ENCODE measurements at regions not wholly inside any gene's neighbourhood (a gene's known extent, or its start where the extent isn't known, plus 50 kb on each side); places are given as distances from the start of the nearest gene placed in this dataset.
"Not testable (repeated sequence)": the region's sequence is repeated elsewhere in the genome, so short reads cannot be mapped to it uniquely, and the experiment has no call there.

GRCh38 chr5:143536364-143536763 is 132.9 kb upstream of the NR3C1 start:
- peaks cover 0 to 2% of the 10 kb centered on the region in 2 donors for H3K4me1 Mint-ChIP-seq (ENCODE audit: low read depth in 2 of 2)

DNA sequence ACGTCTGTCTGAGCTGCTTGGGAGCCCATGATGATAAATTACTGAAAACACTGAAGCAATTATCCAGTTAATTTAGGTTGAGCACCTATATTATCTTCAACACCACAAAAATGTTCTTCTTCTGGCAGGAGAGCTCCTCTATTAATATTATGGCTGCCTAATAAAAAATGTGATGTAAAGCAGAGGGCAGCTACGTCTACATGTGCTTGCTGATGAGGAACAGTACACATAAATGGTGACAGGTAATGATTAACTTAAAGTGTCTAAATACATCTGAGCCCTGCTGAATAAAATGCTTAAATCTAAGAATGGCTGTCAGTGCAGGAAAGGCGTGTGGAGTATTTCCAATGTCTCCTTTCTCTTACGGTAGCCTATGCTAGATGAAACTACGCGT is 131.3 kb upstream of the NR3C1 start:
- DNase-seq (ENCODE audit: low spot score) (no peak), ATAC-seq (no peak)
- Mint-ChIP-seq H3K9me3 (peaks cover 2% of the 10 kb centered on the region), H3K27me3 (peaks cover 0 to 4% of the 10 kb centered on the region in 2 donors), H3K4me3 (no peak overlapping the region), H3K36me3 (peaks cover 5% of the 10 kb centered on the region), H3K4me1 (ENCODE audit: low read depth in 2 of 2) (peaks cover 0 to 2% of the 10 kb centered on the region in 2 donors), H3K27ac (no peak overlapping the region)

More at GRCh38 chr5:143536364-143536763, 132.9 kb upstream of the NR3C1 start:
- Mint-ChIP-seq H3K9me3 (peaks cover 2% of the 10 kb centered on the region), H3K27me3 (peaks cover 0 to 4% of the 10 kb centered on the region in 2 donors), H3K36me3 (peaks cover 6% of the 10 kb centered on the region), H3K27ac (peak overlapping the region in 1 of 2 donors; percentile 42), H3K4me3 (no peak overlapping the region)
- ATAC-seq (no peak), DNase-seq (ENCODE audit: low spot score) (no peak)

GRCh38 chr5:143533978-143534760 is 130.7 kb upstream of the NR3C1 start:
- Mint-ChIP-seq H3K36me3 (no peaks in the 10 kb centered on the region), H3K4me1 (ENCODE audit: low read depth in 2 of 2) (peaks cover 0 to 2% of the 10 kb centered on the region in 2 donors), H3K27me3 (peaks cover 0 to 4% of the 10 kb centered on the region in 2 donors), H3K27ac (no peak overlapping the region), H3K4me3 (no peak overlapping the region), H3K9me3 (peaks cover 2% of the 10 kb centered on the region)
- no peak for DNase-seq (ENCODE audit: low spot score)
- no peak for ATAC-seq

GRCh38 chr5:143533475-143533874 is 130.0 kb upstream of the NR3C1 start:
- DNase-seq (ENCODE audit: low spot score) = no peak
- no peak for ATAC-seq
- peaks cover 0 to 4% of the 10 kb centered on the region in 2 donors for H3K27me3 Mint-ChIP-seq
- H3K27ac Mint-ChIP-seq = no peak overlapping the region
- H3K4me1 Mint-ChIP-seq (ENCODE audit: low read depth in 2 of 2) = peaks cover 0 to 2% of the 10 kb centered on the region in 2 donors
- H3K4me3 Mint-ChIP-seq = no peak overlapping the region
- no peaks in the 10 kb centered on the region for H3K36me3 Mint-ChIP-seq
- peaks cover 2% of the 10 kb centered on the region for H3K9me3 Mint-ChIP-seq

DNA sequence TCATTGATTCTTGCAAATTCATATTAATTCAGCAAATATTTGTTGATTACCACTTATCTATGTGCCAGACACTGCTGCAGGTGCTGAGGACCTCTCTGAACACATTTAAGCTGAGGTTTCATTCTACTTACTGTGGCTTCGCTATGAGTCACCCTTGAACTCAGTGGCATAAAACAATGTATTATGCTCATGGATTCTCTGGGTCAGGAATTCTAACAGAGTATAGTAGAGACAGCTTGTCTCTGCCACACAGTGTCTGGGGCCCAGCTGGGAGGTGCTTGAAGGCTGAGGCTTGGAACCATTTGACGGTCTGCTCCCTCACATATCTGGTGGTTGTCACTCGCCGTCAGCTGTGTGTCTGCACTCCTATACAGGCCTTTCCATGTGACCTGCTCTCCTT is 124.3 kb upstream of the NR3C1 start:
- no peak overlapping the region for H3K4me3 Mint-ChIP-seq
- H3K27ac Mint-ChIP-seq = no peak overlapping the region
- no peak for ATAC-seq
- peaks cover 0 to 7% of the 10 kb centered on the region in 2 donors for H3K27me3 Mint-ChIP-seq
- H3K36me3 Mint-ChIP-seq = no peaks in the 10 kb centered on the region
- H3K9me3 Mint-ChIP-seq = peaks cover 2% of the 10 kb centered on the region
- no peak for DNase-seq (ENCODE audit: low spot score)
- peaks cover 0 to 6% of the 10 kb centered on the region in 2 donors for H3K4me1 Mint-ChIP-seq (ENCODE audit: low read depth in 2 of 2)

DNA sequence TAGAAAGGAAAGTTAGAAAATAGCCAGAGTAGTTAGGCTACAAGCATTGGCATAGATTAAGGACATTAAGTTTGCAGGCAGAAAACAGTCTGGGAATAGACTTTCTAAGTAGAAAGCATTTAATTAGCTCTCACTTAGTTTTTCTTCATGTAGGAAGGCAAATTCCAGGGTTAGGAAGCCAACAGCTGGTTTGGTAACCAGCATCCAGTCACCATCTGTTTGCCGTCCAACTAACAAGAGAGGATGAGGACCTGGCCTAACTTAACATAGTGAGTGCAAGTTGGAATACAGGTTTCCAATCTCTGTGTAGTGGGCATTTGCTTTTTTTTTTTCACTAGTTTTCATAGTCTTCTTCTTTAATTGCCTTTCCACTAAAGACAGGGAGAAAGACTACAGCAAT is 121.7 kb upstream of the NR3C1 start:
- DNase-seq (ENCODE audit: low spot score) (no peak), ATAC-seq (no peak)
- H3K36me3 Mint-ChIP-seq = no peaks in the 10 kb centered on the region
- H3K9me3 Mint-ChIP-seq = no peaks in the 10 kb centered on the region
- peaks cover 0 to 9% of the 10 kb centered on the region in 2 donors for H3K27me3 Mint-ChIP-seq
- H3K4me1 Mint-ChIP-seq (ENCODE audit: low read depth in 2 of 2) = peaks cover 0 to 3% of the 10 kb centered on the region in 2 donors
- H3K27ac Mint-ChIP-seq = peak overlapping the region in 1 of 2 donors; percentile 17
- no peak overlapping the region for H3K4me3 Mint-ChIP-seq

- peaks cover 0 to 9% of the 10 kb centered on the region in 2 donors for H3K27me3 Mint-ChIP-seq
- ATAC-seq = no peak
Observed at GRCh38 chr5:143524338-143524945, 121.0 kb upstream of the NR3C1 start.

GRCh38 chr5:143521846-143522400 is 118.4 kb upstream of the NR3C1 start:
- H3K4me1 Mint-ChIP-seq (ENCODE audit: low read depth in 2 of 2) = peaks cover 0 to 3% of the 10 kb centered on the region in 2 donors
- no peak for ATAC-seq
- peak overlapping the region in 1 of 2 donors; percentile 24 for H3K27ac Mint-ChIP-seq
- no peak for DNase-seq (ENCODE audit: low spot score)
- H3K36me3 Mint-ChIP-seq = peaks cover 7% of the 10 kb centered on the region
- peaks cover 0 to 9% of the 10 kb centered on the region in 2 donors for H3K27me3 Mint-ChIP-seq
- H3K9me3 Mint-ChIP-seq = no peaks in the 10 kb centered on the region
- H3K4me3 Mint-ChIP-seq = no peak overlapping the region

More at GRCh38 chr5:143524338-143524945, 121.0 kb upstream of the NR3C1 start:
- Mint-ChIP-seq H3K36me3 (no peaks in the 10 kb centered on the region), H3K9me3 (no peaks in the 10 kb centered on the region), H3K4me3 (no peak overlapping the region), H3K27ac (peak overlapping the region in 1 of 2 donors; percentile 17), H3K4me1 (ENCODE audit: low read depth in 2 of 2) (peaks cover 0 to 3% of the 10 kb centered on the region in 2 donors)
- DNase-seq (ENCODE audit: low spot score) = no peak

DNA sequence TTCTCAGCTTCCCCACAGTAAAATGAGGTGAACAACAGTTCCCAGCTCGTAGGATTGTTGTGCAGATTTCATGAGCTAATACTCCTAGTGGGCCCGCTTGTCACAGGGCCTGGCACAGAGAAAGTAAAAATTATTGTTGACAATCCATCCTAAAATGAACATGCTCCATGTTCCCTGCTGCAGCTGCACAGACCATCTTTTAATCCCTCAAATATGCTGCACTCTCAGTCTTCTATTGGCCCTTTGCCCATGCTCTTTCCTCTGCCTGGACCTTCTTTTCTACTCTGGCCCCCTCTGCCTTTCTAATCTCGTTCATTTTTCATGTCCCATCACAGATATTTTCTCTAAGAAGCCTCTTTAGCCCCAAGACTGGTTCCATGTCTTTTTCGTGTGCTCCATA is 117.7 kb upstream of the NR3C1 start:
- H3K27ac Mint-ChIP-seq = peak overlapping the region in 1 of 2 donors; percentile 24

DNA sequence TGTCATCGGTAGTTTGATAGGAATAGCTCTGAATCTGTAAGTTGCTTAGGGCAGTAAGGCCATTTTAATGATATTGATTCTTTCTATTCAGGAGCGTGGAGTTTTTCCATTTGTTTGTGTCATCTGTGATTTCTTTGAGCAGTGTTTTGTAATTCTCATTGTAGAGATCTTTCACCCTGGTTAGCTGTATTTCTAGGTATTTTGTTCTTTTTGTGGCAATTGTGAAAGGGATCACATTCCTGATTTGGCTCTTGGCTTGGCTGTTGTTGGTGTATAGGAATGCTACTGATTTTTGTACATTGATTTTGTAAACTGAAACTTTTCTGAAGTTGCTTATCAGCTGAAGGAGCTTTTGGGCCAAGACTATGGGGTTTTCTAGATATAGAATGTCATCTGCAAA is 115.7 kb upstream of the NR3C1 start:
- not testable (repeated sequence) for H3K36me3 Mint-ChIP-seq; H3K4me3 Mint-ChIP-seq; H3K27ac Mint-ChIP-seq; DNase-seq (ENCODE audit: low spot score); ATAC-seq; H3K9me3 Mint-ChIP-seq; H3K27me3 Mint-ChIP-seq; H3K4me1 Mint-ChIP-seq (ENCODE audit: low read depth in 2 of 2)

More for the DNA sequence above, 117.7 kb upstream of the NR3C1 start:
- no peak for ATAC-seq
- DNase-seq (ENCODE audit: low spot score) = no peak
- H3K4me1 Mint-ChIP-seq (ENCODE audit: low read depth in 2 of 2) = peaks cover 0 to 3% of the 10 kb centered on the region in 2 donors
- H3K36me3 Mint-ChIP-seq = peaks cover 7% of the 10 kb centered on the region
- no peak overlapping the region for H3K4me3 Mint-ChIP-seq
- H3K27me3 Mint-ChIP-seq = peaks cover 0 to 9% of the 10 kb centered on the region in 2 donors
- no peaks in the 10 kb centered on the region for H3K9me3 Mint-ChIP-seq

GRCh38 chr5:143517824-143518223 is 114.3 kb upstream of the NR3C1 start:
- not testable (repeated sequence) for H3K9me3 Mint-ChIP-seq, ATAC-seq

DNA sequence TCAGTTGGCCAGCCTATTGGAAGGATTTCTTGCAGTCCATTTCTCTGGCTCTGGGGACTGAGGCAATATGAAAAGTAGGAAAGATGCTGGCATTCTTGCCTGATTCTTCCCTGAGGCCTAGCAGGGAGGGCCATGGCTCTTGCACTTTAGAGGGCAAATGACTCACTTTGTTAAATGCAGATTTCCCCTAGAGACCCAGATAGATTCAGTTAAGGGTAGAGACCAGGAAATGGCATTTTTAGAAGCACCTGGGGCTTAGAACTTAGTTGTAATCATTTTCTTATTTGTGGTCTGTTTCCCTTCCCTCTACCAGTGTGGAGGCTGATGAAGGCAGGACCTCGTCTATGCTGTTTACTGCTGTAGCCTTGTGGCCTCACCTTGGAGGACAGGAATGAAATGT is 112.8 kb upstream of the NR3C1 start:
- H3K9me3 Mint-ChIP-seq = no peaks in the 10 kb centered on the region
- no peak overlapping the region for H3K4me3 Mint-ChIP-seq
- H3K36me3 Mint-ChIP-seq = peaks cover 7% of the 10 kb centered on the region
- peaks cover 0 to 2% of the 10 kb centered on the region in 2 donors for H3K27me3 Mint-ChIP-seq
- DNase-seq (ENCODE audit: low spot score) (no peak), ATAC-seq (no peak)
- H3K4me1 Mint-ChIP-seq (ENCODE audit: low read depth in 2 of 2) = no peaks in the 10 kb centered on the region
- no peak overlapping the region for H3K27ac Mint-ChIP-seq

More at GRCh38 chr5:143517824-143518223, 114.3 kb upstream of the NR3C1 start:
- not testable (repeated sequence) for DNase-seq (ENCODE audit: low spot score); H3K36me3 Mint-ChIP-seq; H3K27me3 Mint-ChIP-seq; H3K27ac Mint-ChIP-seq; H3K4me3 Mint-ChIP-seq; H3K4me1 Mint-ChIP-seq (ENCODE audit: low read depth in 2 of 2)

GRCh38 chr5:143515829-143516228 is 112.3 kb upstream of the NR3C1 start:
- no peaks in the 10 kb centered on the region for H3K9me3 Mint-ChIP-seq
- peak overlapping the region in 1 of 2 donors; percentile 28 for H3K27ac Mint-ChIP-seq
- no peak for ATAC-seq

More at GRCh38 chr5:143515829-143516228, 112.3 kb upstream of the NR3C1 start:
- H3K4me1 Mint-ChIP-seq (ENCODE audit: low read depth in 2 of 2) = no peaks in the 10 kb centered on the region
- no peak overlapping the region for H3K4me3 Mint-ChIP-seq
- no peaks in the 10 kb centered on the region for H3K27me3 Mint-ChIP-seq
- peaks cover 7% of the 10 kb centered on the region for H3K36me3 Mint-ChIP-seq
- no peak for DNase-seq (ENCODE audit: low spot score)

Measured in natural killer cell treated with Interleukin-12 subunit alpha and Interleukin-12 subunit beta and Interleukin-15 and Interleukin-18, amount 100 ng/mL, for 72 hours (primary cell).